ENCODE measurements at regions not wholly inside any gene's neighbourhood (a gene's known extent, or its start where the extent isn't known, plus 50 kb on each side); places are given as distances from the start of the nearest gene placed in this dataset. TPM values are rescaled to one million over a fixed set of nuclear protein-coding genes. Genes with fewer than 3 reads are reported as not detected.

Small RNA genes lying in the stretch of these regions (small RNA-seq; reads per million reads assigned to genes)
- gene RN7SL659P = not detected
- gene RNA5SP293 = not detected
- gene RNU6-1064P = not detected
- gene RNU6-996P = not detected
